GM21717 (cell line): ENCODE measurements at regions not wholly inside any gene's neighbourhood (a gene's known extent, or its start where the extent isn't known, plus 50 kb on each side); places are given as distances from the start of the nearest gene placed in this dataset.

Experiments used
- ATAC-seq: cut with Tn5 transposase; IDR thresholded peaks from one replicate; pipeline ENCODE4 v1.9.1; 2021; ENCODE audit warnings: mild to moderate bottlenecking, moderate library complexity; ENCODE audit not compliant: unreplicated experiment

DNA sequence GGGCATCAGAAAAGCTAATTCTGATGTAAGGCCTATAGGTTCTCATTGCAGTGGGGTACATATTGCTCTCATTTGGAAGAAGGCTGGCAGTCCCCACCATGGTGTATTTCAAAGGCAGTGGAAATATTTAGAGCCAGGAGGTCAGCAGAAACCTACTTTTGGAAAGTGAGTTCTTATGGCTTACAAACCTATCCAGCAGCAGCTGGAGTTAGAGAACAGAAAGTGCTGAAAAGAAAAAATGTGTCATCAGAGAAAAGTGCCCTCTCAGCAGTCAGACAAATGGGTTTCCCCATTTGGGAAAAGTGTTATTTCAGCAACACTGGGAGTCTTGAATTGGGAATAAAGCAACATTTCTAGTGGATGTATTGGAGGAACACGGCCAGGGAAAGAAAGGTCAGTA, 105.7 kb upstream of the IGFBP3 start:
- no peak for ATAC-seq

DNA sequence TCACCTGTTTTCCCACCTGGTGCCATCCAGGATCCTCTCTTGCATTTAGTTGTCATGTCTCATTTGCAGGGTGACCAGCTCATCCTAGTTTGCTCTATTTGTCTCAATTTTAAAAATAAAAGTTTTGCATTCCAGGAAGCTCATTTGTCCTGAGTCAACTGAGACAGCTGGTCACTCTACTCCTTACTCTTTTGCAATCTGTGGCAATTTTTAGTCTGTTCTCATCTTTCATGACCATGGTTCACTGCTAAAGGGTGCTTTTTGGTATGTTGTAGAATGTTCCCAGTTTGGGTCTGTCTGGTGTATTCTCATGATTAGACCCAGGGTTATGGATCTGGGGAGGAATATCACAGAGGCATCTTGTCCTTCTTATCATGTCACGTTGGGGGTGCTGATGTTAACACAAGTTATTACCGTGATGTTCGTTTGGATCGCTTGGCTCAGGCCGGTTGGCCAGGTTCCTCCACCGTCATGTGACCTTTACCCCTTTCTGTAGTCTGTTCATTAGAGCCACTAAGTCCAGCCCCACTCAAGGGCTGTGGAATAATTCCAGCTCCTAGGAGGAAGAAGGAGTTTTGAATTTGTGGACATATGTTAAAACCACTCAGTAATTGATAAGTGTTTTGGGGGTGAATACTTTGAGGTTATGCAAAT, 103.3 kb upstream of the IGFBP3 start:
- no peak for ATAC-seq

DNA sequence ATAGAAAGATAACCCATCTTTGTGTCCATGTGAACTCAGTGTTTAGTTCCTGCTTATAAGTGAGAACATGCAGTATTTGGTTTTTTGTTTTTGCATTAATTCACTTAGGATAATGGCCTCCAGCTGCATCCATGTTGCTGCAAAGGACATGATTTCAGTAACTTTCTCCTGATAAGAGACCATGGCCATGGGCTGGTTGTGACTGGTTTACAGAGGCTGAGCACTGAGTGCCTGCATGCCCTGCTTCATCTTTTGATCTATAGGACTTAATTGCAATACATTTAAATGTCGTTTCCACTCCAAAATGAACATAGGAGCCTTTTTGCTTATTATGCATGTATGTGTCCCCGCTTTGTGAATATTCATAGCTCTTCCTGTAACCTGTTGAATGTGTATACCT, 101.3 kb upstream of the IGFBP3 start:
- ATAC-seq: no peak

DNA sequence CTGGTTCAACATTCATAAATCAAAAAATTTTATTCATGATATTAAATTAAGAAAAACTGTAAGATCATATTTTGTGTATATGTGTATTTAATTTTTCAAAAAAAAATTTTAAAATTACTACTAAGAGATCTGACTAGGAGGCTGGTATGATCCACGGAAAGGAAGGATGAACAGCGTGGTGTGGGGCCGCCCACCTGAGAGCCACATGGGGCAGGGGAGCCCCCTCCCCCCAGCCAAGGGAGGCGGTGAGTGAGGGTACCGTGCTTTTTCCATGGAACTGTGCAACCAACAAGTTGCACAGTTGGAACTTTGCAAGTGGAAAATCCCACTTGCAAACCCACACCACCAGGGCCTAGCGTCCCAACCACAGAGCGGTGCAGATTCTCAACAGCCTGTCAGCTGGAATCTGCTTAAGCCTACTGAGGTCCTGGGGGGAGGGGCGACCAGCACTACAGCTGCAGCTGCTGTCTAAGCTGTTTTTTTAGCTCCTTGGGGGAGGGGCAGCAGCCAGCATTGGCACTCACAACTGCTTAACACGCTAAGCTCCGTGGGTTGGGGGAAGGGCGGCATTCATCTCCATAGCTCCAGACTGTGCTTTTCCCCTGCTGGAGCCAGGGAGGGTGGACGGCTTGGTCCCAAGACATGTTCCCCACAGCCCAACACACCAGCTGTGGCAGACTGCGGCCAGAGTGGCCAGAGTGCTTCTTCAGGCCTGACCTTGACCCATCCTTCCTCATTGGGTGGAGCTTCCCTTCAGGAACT, 94.2 kb upstream of the IGFBP3 start:
- ATAC-seq: no peak

DNA sequence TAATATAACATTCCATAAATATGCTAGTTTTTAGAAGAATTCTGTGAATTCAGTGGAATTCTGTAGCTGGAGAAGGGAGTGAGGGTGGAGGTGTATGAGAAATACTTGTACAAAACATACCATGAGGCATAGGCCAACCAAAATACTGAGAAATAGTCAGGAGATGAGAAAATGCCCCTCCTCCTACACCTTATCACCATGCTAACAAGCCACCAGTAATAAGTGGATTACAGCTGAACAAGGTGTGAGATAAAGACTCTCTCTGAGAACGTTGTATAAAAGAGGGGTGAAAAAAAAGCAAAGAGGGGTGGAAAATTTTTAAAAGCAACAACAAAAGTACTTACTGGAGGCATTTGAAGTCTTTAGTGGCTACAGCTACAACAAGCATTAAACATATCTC, 90.4 kb upstream of the IGFBP3 start:
- no peak for ATAC-seq

DNA sequence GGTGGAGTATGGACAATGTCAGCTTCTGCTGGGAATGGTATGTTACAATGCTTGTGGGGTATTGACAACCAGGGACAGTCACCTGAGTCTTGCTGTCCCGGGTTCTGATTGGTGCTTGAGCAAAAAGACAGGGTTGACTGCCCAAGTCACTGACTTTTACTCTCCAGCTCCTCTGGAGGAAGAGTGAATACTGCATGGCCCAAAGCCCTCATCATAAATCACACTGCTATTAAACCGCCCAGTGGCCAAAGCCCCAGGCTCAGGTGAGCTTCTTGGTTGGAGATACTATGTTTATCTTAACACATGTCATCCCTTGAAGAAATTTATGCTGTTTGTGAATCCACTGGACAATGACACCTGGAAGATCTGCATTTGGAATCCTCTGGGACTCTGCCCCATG, 90.0 kb upstream of the IGFBP3 start:
- no peak for ATAC-seq

DNA sequence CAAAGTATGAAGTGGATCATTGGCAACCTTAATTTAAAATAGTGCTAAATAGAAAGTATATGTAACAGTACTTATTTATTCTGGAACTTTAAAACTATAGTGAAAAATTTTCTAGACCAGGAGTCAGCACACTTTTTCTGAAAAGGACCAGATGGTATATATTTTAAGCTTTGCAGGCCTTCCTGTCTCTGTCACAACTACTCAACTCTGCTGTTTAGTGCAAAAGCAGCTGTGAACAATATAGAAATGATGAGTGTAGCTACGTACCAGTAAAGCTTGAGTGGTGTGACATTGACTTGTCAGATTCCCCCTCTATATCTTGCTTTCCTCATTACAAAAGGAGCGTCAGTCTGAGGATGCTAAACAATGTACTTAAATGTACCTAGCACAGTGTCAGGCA, 88.1 kb upstream of the IGFBP3 start:
- ATAC-seq: no peak

DNA sequence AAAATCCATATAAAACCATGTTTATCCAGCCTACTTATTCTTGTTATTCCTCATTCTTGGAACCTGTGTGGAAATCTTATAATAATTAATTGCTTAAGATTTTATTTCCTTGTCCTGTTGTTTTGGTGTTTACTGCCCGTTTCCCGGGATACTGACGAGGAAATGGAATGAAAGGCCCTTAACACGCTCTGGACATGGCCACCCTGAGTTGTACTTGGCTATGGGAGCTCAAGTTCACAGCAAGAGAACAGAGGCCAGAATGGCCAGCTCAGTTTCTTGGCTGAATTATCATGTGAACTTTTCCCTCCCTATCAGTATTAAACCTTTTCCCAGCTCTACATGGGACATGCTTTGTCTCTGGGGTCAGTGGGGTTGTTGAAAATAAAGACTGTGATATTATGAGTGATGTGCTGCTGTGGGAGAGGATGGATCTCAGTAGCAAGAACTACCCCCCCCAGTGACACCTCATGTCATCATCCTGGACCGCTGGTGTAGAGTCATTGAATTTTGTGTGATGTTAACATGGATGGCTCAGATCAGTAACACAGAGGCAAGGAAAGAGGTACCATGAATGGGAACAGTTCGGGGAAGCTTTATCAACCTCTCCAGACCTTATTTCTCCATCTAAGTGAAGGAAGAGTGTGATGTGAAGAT, 87.0 kb upstream of the IGFBP3 start:
- ATAC-seq: no peak

DNA sequence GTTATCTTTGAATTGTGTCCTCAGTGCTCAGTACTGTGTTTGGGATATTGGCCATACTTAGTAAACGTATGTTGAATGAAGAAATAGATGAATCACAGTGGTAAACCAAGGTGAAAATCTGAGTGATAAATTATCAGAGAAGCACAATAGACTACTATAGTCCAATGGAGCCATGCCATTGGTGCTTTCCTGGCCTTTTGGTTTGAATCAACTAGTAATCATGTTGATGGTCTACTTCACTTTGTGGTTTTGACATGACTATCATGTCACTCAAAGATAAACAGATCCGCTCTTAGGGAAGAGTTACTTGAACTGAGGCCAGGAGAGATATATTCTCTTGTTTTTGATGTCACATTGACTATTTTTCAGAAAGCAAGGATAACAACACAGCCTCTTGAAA, 86.1 kb upstream of the IGFBP3 start:
- ATAC-seq: no peak

DNA sequence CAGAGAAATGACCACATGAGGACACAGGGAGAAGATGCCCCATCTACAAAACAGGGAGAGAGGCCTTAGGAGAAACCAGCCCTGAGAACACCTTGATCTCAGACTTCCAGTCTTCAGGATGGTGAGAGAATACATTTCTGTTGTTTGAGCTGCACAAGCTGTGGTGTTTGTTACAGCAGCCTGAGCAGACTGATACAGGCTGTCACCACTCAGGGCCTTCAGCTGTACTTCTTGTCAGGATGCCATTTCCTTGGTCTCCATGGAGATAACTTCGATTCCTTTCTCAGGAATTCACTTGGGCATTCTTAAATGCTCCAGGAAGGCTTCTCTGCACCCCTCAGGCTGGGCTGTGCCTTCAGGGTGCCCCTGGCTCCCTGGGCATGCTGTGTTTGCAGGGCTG, 85.7 kb upstream of the IGFBP3 start:
- ATAC-seq: no peak

DNA sequence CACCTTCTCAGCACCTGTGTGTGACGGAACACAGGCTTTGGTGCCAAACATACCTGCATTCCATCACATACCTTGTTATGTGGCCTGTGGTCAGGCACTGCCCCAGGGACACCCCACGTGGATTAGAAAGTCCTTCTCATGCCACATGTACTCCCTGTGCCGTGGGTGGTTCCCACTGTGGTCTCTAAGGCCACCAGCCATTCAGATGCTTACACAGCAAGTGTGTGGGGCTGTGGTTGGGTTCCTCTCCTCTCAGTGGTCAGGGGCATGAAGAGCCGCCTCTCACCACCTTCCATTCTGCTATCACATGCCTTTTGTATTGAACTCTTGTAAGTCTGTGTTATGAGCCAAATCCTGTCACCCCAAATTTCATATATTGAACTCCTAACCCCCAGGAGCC, 85.1 kb upstream of the IGFBP3 start:
- ATAC-seq: no peak

DNA sequence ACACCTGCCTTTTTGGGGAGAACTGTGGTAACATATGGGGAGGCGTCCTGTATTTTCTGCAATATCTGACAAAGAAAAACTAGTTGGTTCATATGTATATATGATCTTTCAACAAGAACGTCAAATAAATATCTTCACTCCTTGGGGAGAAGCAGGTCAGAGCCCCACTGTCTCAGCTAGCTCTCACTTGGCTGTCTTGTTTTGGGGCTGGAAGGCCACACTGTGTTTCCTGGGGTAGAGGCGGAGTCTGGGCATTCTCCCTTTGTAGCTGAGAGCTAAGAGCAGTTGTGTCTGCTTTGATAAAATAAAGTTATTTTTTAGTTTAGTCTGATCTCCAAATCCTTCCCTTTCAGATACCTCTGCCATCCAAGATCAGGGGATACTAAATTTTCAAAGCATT, 83.9 kb upstream of the IGFBP3 start:
- ATAC-seq: no peak

DNA sequence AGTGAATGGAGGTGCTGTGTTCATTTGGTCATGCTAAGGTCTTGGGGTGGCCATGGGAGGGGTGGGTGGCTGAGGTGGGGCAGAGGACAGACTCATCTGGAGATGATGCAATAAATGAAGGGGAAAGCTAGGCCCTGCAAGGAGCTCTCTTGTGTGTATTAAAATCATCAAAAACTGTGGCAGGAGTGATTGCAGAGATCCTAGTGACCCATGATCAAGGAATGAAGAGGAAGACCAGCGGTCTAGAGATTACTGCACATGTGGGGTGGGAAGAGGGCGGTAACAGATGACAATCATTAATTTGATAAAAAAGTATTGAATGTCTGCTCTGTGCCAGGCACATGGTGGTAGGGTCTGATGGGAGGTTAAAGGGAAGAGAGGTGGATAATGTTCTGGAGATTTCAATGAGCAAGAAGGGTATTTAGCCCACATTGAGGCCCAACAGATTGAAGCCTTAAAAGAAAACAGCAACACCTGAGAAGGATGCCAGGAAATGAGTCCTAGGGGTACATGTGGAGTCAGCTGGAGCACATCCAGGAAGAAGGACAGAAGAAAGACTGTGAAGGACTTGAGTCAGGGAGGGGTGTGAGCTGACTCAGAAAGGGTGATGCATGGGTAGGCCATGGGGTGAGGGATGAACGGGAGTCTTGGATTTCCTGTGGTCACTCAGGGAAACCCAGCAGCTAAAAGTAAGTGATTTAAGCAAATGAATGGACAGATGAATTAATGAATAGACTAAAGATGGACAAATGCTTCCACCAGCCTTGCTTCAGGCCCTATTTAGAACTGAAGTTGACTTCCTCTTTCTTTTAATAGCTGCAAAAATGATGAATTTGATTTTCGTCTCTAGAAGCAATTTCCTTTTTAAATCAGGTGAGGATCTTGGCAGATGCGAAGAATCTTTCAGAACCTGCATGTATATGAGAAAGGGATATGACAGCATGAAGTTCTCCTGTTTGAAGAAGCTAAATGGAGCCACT, 83.1 kb upstream of the IGFBP3 start:
- no peak for ATAC-seq

DNA sequence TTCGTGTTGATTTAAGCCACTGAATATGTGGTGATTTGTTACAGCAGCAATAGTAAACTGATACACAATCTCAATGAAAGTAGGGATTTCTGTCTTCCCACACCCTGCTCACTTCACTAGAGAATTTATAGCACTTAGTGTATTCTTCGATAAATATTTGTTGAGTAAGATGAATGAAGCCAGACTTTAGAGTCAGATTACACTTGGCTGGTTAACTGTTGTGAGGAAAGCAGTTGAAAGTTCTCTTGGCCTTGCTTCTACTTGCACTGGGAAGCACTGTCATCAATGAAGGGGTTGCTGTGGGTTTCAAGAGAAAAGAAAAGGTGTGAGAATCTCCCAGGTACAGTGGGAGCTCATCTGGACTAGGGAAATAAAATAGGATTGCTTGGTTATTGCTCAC, 82.1 kb upstream of the IGFBP3 start:
- ATAC-seq: no peak

DNA sequence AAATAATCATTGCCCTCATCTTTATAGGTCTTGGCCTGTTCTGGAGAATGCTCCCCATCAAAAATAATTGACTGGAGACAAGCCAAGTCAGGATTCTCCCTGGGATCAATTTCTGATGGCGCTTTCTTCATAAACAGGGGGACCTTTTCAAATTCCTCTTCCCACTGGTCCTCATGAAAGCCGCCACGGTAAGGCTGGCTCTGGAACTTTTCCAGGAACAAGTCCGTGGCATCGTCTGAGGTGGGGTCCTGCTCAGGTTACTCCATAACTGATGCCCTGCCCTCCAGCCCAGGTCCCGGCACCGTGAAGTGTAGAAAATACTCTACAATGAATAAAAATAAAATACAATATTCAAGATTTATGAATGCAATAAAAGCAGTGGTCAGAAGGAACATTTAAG, 79.4 kb upstream of the IGFBP3 start:
- ATAC-seq: no peak

DNA sequence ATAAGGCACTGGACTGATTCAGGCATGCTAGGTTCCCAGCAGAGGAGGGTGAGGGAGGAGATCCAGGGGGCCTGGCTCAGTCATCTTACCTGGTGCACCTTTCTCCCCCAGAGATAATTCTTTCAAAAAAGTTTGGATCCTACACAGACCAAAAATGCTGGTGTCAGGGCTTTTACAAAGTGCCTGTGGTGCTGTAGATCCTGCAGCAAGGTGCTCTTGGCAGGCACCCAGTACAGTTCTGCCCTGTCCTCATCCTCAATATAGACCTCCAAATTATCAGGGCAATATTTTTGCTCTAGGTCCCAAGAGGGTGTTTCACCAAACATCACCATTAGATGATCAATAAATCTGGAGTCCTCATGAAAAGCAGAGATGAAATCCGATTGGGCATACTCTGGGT, 78.5 kb upstream of the IGFBP3 start:
- ATAC-seq: no peak

DNA sequence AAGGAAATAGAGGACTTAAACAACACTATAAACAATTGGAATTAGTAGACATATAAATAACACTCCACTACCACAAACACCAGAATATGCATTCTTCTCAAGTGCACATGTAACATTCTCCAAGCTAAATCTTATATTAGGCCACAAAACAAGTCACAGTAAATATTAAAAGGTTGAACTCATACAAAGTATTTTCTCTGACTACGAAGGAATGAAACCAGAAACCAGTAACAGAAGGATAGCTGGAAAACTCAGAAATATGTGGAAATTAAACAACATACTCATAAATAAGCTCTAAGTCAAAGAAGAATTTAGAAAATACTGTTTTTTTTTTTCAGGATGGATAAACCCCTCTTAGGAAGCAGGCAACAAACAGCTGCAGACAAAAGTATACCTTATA, 77.4 kb upstream of the IGFBP3 start:
- no peak for ATAC-seq

DNA sequence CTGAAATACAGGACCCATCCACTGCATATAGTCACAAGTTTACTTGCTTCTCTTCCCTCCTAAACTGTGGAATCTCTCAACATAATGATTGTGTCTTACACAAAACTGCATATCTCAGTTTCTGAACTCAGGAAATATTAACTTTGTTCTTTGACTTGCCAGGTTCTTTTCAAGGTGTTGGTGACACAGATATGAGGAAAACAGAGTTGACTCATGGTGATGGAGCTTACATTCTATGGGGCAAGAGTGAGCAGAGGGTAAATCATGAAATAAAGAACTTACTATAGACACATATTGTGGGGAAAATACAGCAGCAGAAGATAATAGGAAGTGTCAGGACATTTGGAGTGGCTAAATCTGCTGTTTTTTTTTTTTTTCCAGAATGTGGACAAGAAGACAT, 72.5 kb upstream of the IGFBP3 start:
- no peak for ATAC-seq

DNA sequence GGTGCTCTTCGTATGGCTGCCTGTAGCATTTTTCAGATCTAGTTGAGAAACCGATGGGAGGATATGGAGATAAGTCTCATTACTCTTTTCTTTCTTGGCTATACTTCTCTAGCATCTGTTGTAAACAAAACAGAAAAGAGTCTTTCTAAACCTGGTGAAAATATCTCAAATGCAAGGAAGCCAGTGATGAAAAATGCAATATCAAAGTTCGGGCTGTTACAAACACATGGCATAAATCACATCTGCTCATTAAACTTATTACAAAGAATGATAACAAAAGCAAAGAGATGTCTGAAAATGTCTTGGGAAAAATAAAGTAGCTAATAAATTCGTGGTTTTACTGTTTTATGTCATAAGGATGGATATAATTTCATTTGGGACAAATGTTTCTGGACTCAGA, 71.8 kb upstream of the IGFBP3 start:
- no peak for ATAC-seq

DNA sequence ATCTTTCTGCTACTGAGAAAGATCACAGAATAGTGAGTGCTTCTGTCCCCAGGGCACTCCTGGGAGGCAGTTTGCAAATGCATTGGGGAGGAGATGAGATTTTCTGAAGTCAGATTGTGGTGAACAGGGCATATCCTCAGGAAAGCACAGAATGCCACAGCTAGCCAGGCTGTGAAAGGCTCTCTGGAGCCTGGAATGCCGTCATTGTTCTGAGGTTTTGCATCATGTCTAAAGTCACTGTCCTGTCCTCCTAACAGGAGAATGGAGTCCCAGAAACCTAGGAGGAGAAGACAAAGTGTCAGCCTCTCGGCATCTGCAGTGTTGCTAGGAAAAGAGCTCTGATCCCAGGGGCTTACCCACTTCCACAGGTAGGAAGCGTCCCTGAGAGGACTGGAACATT, 69.2 kb upstream of the IGFBP3 start:
- no peak for ATAC-seq

DNA sequence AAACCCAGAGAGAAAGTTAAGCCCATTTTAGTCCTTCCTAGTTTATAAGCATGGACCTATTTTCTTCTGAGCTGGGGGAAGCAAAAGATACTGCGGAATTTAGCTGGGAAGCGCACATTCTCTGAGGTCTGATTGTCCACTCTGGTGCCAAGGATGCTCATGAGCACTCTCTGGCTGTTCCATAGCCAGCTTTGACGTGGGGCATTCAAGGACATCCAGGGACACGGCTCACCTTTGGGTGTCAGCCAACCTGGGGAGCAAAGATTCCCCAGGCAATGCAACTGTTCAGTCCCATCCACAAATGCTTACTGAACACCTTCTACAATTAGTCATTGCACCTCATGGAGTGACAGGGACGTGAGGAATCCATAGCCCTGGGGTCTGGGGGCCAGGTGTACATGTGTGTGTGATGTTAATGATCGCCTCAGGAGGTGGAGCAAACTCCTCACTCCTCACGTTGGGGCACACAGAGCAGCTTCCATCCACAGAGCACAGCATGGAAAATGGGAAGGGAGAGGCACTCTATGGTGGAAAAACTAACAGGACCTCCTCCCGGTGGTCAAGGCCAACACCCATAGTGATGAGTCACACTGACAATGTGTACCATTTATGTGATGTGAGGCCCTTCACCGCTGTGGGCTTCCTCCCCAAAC, 67.5 kb upstream of the IGFBP3 start:
- no peak for ATAC-seq
